ENCODE measurements at regions not wholly inside any gene's neighbourhood (a gene's known extent, or its start where the extent isn't known, plus 50 kb on each side); places are given as distances from the start of the nearest gene placed in this dataset.

GRCh38 chr14:75370416-75371205 is 57.2 kb upstream of the JDP2 start:
- H3K36me3 ChIP-seq (ENCODE audit: control insufficient read depth, insufficient read depth, low read length), result no peaks in the 10 kb centered on the region
- no peaks in the 10 kb centered on the region for H3K9me3 ChIP-seq (ENCODE audit: control insufficient read depth, low read length)
- WGBS, 2 experiments, result 69% methylated on average over 2 of the region's 2 CpGs; no CpG with 5 or more reads in 1 of the 2 experiments
- H3K27ac ChIP-seq (ENCODE audit: insufficient read depth, low read depth, low read length, poor library complexity, severe bottlenecking), result no peak overlapping the region
- no peak overlapping the region for H3K4me3 ChIP-seq (ENCODE audit: insufficient read depth, low read depth, low read length)
- no peaks in the 10 kb centered on the region for H3K27me3 ChIP-seq (ENCODE audit: control insufficient read depth, insufficient read depth, low read length, poor library complexity, severe bottlenecking)
- H3K4me1 ChIP-seq (ENCODE audit: control insufficient read depth, insufficient read depth, low read length), result no peaks in the 10 kb centered on the region

- Histone ChIP-seq H3K4me1 (ENCODE audit: control insufficient read depth, insufficient read depth, low read length) (no peaks in the 10 kb centered on the region), H3K27me3 (ENCODE audit: control insufficient read depth, insufficient read depth, low read length, poor library complexity, severe bottlenecking) (no peaks in the 10 kb centered on the region), H3K4me3 (ENCODE audit: insufficient read depth, low read depth, low read length) (no peak overlapping the region), H3K36me3 (ENCODE audit: control insufficient read depth, insufficient read depth, low read length) (no peaks in the 10 kb centered on the region), H3K27ac (ENCODE audit: insufficient read depth, low read depth, low read length, poor library complexity, severe bottlenecking) (no peak overlapping the region), H3K9me3 (ENCODE audit: control insufficient read depth, low read length) (no peaks in the 10 kb centered on the region)
- 95 to 98% methylated on average over 2 of the region's 2 CpGs for WGBS, 2 experiments
Observed at GRCh38 chr14:75371297-75371696, 56.5 kb upstream of the JDP2 start.

- Histone ChIP-seq H3K4me1 (ENCODE audit: control insufficient read depth, insufficient read depth, low read length) (no peaks in the 10 kb centered on the region), H3K4me3 (ENCODE audit: insufficient read depth, low read depth, low read length) (no peak overlapping the region), H3K27me3 (ENCODE audit: control insufficient read depth, insufficient read depth, low read length, poor library complexity, severe bottlenecking) (no peaks in the 10 kb centered on the region), H3K27ac (ENCODE audit: insufficient read depth, low read depth, low read length, poor library complexity, severe bottlenecking) (no peak overlapping the region), H3K9me3 (ENCODE audit: control insufficient read depth, low read length) (no peaks in the 10 kb centered on the region), H3K36me3 (ENCODE audit: control insufficient read depth, insufficient read depth, low read length) (no peaks in the 10 kb centered on the region)
- 89 to 96% methylated on average over 4 to 5 of the region's 5 CpGs for WGBS, 2 experiments
Observed at GRCh38 chr14:75372260-75372659, 55.6 kb upstream of the JDP2 start.

GRCh38 chr14:75373133-75373532 is 54.7 kb upstream of the JDP2 start:
- Histone ChIP-seq H3K4me3 (ENCODE audit: insufficient read depth, low read depth, low read length) (no peak overlapping the region), H3K27me3 (ENCODE audit: control insufficient read depth, insufficient read depth, low read length, poor library complexity, severe bottlenecking) (no peaks in the 10 kb centered on the region), H3K36me3 (ENCODE audit: control insufficient read depth, insufficient read depth, low read length) (no peaks in the 10 kb centered on the region), H3K4me1 (ENCODE audit: control insufficient read depth, insufficient read depth, low read length) (no peaks in the 10 kb centered on the region), H3K9me3 (ENCODE audit: control insufficient read depth, low read length) (no peaks in the 10 kb centered on the region), H3K27ac (ENCODE audit: insufficient read depth, low read depth, low read length, poor library complexity, severe bottlenecking) (no peak overlapping the region)
- 79 to 81% methylated on average over 3 of the region's 3 CpGs for WGBS, 2 experiments

- Histone ChIP-seq H3K9me3 (ENCODE audit: control insufficient read depth, low read length) (no peaks in the 10 kb centered on the region), H3K27ac (ENCODE audit: insufficient read depth, low read depth, low read length, poor library complexity, severe bottlenecking) (no peak overlapping the region), H3K4me1 (ENCODE audit: control insufficient read depth, insufficient read depth, low read length) (no peaks in the 10 kb centered on the region), H3K4me3 (ENCODE audit: insufficient read depth, low read depth, low read length) (no peak overlapping the region), H3K27me3 (ENCODE audit: control insufficient read depth, insufficient read depth, low read length, poor library complexity, severe bottlenecking) (no peaks in the 10 kb centered on the region), H3K36me3 (ENCODE audit: control insufficient read depth, insufficient read depth, low read length) (no peaks in the 10 kb centered on the region)
- WGBS, 2 experiments, result 95 to 96% methylated on average over 1 of the region's 1 CpG
Observed at GRCh38 chr14:75373616-75374015, 54.2 kb upstream of the JDP2 start.

- Histone ChIP-seq H3K27ac (ENCODE audit: insufficient read depth, low read depth, low read length, poor library complexity, severe bottlenecking) (no peak overlapping the region), H3K4me1 (ENCODE audit: control insufficient read depth, insufficient read depth, low read length) (peaks cover 11% of the 10 kb centered on the region), H3K4me3 (ENCODE audit: insufficient read depth, low read depth, low read length) (no peak overlapping the region), H3K9me3 (ENCODE audit: control insufficient read depth, low read length) (no peaks in the 10 kb centered on the region), H3K27me3 (ENCODE audit: control insufficient read depth, insufficient read depth, low read length, poor library complexity, severe bottlenecking) (no peaks in the 10 kb centered on the region), H3K36me3 (ENCODE audit: control insufficient read depth, insufficient read depth, low read length) (no peaks in the 10 kb centered on the region)
- WGBS, 2 experiments, result 100% methylated on average over 1 of the region's 1 CpG
Observed at GRCh38 chr14:75374911-75375310, 52.9 kb upstream of the JDP2 start.

- no peaks in the 10 kb centered on the region for H3K36me3 ChIP-seq (ENCODE audit: control insufficient read depth, insufficient read depth, low read length)
- H3K4me3 ChIP-seq (ENCODE audit: insufficient read depth, low read depth, low read length), result no peak overlapping the region
- H3K27me3 ChIP-seq (ENCODE audit: control insufficient read depth, insufficient read depth, low read length, poor library complexity, severe bottlenecking), result no peaks in the 10 kb centered on the region
- H3K27ac ChIP-seq (ENCODE audit: insufficient read depth, low read depth, low read length, poor library complexity, severe bottlenecking), result no peak overlapping the region
- H3K4me1 ChIP-seq (ENCODE audit: control insufficient read depth, insufficient read depth, low read length), result peaks cover 21% of the 10 kb centered on the region
- no peaks in the 10 kb centered on the region for H3K9me3 ChIP-seq (ENCODE audit: control insufficient read depth, low read length)
- WGBS, 2 experiments, result 92 to 93% methylated on average over 3 of the region's 3 CpGs
Observed at GRCh38 chr14:75375983-75376382, 51.8 kb upstream of the JDP2 start.

Data from ectodermal cell (in vitro differentiated cells).